GM23248 (cell line): ENCODE measurements at regions not wholly inside any gene's neighbourhood (a gene's known extent, or its start where the extent isn't known, plus 50 kb on each side); places are given as distances from the start of the nearest gene placed in this dataset.

Experiments
- EZH2 ChIP-seq: fragments of 200-600 bp; sonication (generic); IDR thresholded peaks from 2 replicates; pipeline ENCODE4 v1.6.1; 2018; ENCODE audit warnings: antibody characterized with exemption, mild to moderate bottlenecking; ENCODE audit not compliant: insufficient read depth, poor library complexity, severe bottlenecking
- EZH2phosphoT487 ChIP-seq: fragments of 200-600 bp; sonication (generic); IDR thresholded peaks from 2 replicates; pipeline ENCODE4 v1.6.1; 2018; ENCODE audit warnings: antibody characterized with exemption, moderate library complexity, mild to moderate bottlenecking, low read depth; ENCODE audit not compliant: insufficient read depth

DNA sequence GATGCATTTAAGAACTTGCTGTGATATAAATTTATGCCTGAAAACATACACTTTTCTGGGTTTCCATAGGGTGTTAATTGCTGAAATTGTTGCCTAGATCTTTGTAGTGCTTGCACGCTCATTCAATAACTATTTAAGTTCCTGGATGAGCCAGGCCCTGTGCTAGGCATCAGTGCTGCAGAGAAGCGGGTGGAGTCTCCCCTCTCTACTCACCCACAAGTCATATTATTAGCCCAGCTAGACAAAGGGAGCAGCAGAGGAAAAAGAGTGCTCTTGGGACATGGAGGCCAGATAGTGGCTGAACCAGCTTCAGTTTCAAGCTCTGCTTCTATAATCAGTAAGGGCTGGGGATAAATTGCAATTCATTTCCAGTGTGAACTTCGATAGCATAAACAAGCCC is 329.1 kb downstream of the TFAP2B start:
- TF ChIP-seq EZH2, result no peak
- TF ChIP-seq EZH2phosphoT487, result no peak
